ENCODE measurements at regions not wholly inside any gene's neighbourhood (a gene's known extent, or its start where the extent isn't known, plus 50 kb on each side); places are given as distances from the start of the nearest gene placed in this dataset.

DNA sequence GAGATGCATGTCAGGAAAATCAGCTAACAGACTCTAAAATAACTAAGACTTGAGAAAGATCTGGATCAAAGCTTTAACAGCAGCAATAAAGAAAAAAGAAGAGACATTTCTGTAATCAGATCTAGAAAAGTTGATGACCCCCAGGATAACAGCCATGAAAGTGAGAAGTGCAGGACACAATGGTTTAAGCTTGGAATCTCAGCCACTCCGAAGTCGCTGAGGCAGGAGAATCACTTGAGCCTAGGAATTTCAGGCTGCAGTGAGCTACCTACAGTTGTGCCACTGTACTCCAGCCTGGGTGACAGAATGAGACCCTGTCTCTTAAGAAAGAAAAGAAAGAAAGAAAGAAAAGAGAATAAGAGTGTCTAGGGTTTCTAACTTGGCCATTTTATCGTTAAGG, 544.1 kb downstream of the CD83 start:
- TF ChIP-seq, protein P1, sequence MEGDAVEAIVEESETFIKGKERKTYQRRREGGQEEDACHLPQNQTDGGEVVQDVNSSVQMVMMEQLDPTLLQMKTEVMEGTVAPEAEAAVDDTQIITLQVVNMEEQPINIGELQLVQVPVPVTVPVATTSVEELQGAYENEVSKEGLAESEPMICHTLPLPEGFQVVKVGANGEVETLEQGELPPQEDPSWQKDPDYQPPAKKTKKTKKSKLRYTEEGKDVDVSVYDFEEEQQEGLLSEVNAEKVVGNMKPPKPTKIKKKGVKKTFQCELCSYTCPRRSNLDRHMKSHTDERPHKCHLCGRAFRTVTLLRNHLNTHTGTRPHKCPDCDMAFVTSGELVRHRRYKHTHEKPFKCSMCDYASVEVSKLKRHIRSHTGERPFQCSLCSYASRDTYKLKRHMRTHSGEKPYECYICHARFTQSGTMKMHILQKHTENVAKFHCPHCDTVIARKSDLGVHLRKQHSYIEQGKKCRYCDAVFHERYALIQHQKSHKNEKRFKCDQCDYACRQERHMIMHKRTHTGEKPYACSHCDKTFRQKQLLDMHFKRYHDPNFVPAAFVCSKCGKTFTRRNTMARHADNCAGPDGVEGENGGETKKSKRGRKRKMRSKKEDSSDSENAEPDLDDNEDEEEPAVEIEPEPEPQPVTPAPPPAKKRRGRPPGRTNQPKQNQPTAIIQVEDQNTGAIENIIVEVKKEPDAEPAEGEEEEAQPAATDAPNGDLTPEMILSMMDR (IDR thresholded peaks at IDR 0.05; ENCODE audit: insufficient read depth, low read depth, low read length) = no peak
- no peak for TF ChIP-seq EZH2 (IDR thresholded peaks at IDR 0.05; ENCODE audit: insufficient read depth, low read length)
